ENCODE measurements at regions not wholly inside any gene's neighbourhood (a gene's known extent, or its start where the extent isn't known, plus 50 kb on each side); places are given as distances from the start of the nearest gene placed in this dataset.

DNA sequence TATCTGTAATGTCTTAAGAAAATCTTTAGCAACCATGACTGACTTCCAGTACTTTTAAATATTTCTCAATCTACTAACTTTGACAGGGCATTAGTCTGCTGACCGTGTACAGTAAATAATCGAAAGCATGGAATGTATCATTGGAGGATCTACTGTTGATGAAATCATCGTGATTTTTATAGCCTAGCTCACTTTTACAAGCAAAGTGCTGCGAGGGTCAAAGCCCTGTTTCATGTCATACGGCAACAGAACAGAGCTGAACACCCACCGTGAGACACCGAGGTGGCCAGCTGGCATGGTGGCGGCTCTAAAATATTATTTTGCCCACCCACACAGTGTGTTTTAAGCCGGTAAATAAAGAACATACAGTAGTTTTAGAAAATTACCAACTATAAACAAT is 679.3 kb downstream of the FAT4 start:
- DNase-seq (ENCODE audit: extremely low read depth, low read depth): no peak

- no peak for DNase-seq (ENCODE audit: extremely low read depth, low read depth)
Measured at GRCh38 chr4:125994430-125994829, 679.7 kb downstream of the FAT4 start.

DNA sequence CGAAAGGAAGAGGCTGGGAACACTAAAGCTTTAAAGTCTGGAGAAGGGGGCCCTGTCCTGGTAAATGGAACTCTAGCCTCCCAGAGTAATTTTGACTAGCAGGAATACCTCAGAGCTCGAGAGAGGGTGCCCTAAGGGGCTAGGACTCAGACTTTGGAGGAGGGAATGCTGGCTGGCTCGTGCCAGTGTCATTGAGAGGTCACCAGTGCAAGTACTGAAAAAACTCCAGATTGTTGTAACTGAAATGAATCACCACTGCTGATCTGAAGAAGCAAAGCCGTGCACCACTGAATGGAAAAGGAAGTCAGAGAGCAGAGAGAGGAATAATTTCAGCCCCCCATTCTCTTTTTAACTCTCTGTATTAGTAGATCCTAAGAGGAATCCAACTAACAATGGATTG is 690.2 kb downstream of the FAT4 start:
- no peak for DNase-seq (ENCODE audit: extremely low read depth, low read depth)

- DNase-seq (ENCODE audit: extremely low read depth, low read depth): no peak
Measured at GRCh38 chr4:126007142-126007541, 692.4 kb downstream of the FAT4 start.

DNA sequence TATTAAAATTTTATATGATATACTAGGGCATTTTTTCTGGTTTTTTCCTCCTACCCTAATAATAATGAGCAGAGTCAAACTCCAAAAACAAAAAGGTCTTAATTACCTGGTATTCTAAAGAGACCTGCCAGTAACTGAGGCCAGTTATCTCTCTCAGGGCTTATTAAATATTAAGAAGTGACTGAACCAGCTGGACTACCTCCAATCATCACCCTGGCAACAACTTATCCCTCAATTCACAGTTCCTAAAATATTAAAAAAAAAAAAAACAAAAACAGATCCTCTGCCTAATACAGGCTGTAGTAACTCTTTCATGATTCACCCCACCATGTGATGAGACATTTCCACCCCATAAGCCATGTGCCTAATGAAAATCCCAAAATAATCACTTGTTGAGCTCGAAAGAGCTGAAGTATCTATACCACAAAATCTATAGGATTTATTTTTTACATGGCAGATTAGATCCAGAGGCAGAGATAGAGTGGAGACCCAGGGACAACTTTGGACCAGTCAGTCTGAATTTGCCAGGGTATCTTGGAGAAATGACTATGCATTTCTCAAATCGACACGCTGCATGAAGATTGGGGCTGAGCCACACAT is 698.0 kb downstream of the FAT4 start:
- DNase-seq (ENCODE audit: extremely low read depth, low read depth): no peak

GRCh38 chr4:126018274-126018673 is 703.5 kb downstream of the FAT4 start:
- DNase-seq (ENCODE audit: extremely low read depth, low read depth): no peak

- DNase-seq (ENCODE audit: extremely low read depth, low read depth): no peak
Measured at GRCh38 chr4:126023896-126024295, 709.1 kb downstream of the FAT4 start.

- DNase-seq (ENCODE audit: extremely low read depth, low read depth): no peak
Measured at GRCh38 chr4:126027601-126028000, 712.8 kb downstream of the FAT4 start.

DNA sequence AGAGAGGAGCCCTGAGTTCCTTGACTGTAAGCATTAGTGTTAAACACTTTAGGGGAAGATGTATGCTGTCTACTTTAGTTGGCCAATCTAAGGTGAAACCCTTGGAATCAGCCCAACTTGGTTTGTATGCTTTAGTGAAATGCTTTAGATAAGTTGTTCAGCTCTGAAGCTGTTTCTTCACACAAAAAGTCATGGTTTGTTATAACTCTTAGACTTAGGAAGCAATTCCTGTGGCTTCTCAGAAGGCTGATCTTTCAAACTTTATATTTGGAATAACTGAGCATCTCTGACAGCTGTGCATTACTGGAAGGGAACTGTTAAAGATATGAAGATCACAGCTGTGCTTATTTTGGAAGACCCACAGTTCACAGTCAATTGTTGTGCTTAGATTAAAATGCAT is 714.1 kb downstream of the FAT4 start:
- no peak for DNase-seq (ENCODE audit: extremely low read depth, low read depth)

GRCh38 chr4:126037231-126037630 is 722.5 kb downstream of the FAT4 start:
- DNase-seq (ENCODE audit: extremely low read depth, low read depth): no peak

DNA sequence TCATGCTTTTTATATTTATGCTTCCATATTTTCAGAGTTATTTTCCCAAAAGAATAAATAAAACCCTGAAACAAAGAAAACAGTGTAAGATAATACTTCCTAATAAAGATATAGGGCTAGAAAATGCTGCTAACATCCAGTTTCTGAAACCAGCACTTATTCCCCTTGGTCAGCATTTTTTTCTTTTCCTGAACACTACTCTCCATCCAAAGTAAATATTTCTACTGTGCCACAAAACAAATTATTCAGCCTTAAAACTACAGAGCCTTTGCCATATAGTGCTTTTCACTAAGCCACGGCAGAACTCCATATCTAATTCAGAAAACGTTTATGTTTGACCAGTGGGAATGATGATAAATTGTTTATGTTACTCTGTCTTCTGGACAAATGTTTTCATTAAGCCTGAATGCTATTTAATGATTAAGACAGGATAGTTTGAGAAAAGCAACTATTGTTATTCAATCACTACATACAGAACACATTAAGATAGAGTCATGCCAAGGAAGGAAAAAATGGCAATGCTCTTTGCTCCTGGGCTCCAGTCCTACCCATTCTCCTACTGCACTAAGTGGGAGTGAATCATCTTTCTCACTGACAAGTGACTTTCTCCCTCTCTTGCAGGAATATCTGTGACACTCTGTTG is 723.9 kb downstream of the FAT4 start:
- DNase-seq (ENCODE audit: extremely low read depth, low read depth): no peak

GRCh38 chr4:126046081-126046614 is 731.4 kb downstream of the FAT4 start:
- DNase-seq (ENCODE audit: extremely low read depth, low read depth): no peak

GRCh38 chr4:126047114-126047513 is 732.4 kb downstream of the FAT4 start:
- no peak for DNase-seq (ENCODE audit: extremely low read depth, low read depth)

DNA sequence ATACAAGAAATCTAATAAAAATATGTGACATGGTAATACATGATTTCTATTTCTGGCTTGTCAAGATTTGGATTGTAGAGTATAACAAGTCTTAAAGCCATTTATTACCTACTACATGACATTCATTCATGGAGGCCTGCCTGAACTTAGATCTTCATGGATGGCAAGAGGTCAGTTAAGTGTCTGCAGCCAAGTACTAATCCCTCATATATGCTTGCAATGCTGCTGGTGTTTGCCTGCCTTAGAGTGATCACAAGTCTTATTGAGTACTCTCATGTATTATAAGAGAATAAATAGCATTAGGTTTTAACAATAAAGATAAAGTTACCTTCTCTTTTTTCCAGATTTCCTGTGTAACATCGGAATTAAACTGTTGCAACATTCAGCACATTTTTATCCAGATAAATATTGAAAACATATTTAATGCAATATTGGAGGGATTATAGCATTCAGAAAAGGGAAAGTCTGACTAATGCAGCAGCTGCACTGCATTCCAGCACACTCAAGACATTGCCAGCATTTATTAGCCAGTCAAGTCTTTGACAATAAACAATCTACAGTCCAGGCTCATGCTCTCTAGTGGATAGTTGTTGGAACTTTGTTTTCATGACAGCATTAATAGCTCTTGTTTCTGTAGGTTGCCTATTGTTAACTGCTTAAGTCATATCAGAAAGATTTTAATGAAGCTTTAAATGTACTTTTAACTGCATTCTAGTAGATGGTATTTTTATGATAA is 737.1 kb downstream of the FAT4 start:
- DNase-seq (ENCODE audit: extremely low read depth, low read depth): no peak

- DNase-seq (ENCODE audit: extremely low read depth, low read depth): no peak
Measured at GRCh38 chr4:126056116-126056650, 741.4 kb downstream of the FAT4 start.

- DNase-seq (ENCODE audit: extremely low read depth, low read depth): no peak
Measured at GRCh38 chr4:126057371-126057770, 742.6 kb downstream of the FAT4 start.

DNA sequence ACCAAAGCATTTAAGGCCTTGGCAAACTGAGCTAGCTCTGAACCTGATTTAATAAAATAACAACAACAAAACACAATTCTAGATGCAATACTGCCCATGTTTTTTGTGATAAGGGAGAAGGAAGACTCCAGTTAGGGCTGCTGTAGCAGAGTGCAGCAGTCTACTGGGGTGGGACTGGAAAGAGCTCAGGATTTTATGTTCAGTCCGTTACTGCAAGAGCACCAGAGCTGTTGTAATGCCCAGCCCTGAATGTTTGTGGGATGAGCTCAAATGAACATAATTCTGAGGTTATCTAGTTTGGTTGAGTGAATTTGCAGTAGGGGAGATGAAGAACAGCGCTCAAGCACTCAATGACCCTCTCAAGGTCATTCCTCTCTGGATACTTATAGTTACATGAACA is 743.8 kb downstream of the FAT4 start:
- DNase-seq (ENCODE audit: extremely low read depth, low read depth): no peak

DNA sequence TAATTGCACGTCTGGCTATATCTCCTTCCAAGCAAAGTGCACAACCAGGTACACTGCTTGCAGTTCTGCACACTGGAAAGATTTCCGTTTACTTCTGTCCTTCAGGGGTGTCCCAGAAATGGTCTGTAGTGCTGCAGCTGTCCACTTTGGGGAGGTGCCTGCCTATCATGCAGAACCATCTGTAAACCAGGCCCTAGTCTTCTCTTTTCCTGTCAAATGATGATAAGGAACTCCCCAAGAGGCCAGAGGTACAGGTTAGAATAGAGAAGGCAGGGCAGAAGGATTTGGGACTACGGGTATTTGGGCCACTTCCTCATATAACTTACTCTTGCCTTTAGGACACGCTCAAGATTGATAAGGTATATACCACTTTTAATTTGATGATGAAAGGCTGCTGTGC is 746.9 kb downstream of the FAT4 start:
- DNase-seq (ENCODE audit: extremely low read depth, low read depth): no peak

GRCh38 chr4:126065016-126065415 is 750.3 kb downstream of the FAT4 start:
- DNase-seq (ENCODE audit: extremely low read depth, low read depth): no peak

GRCh38 chr4:126071346-126072333 is 756.9 kb downstream of the FAT4 start:
- DNase-seq (ENCODE audit: extremely low read depth, low read depth): no peak

Measured in NCI-H460 (cell line).